HG02759 (cell line): ENCODE measurements at regions not wholly inside any gene's neighbourhood (a gene's known extent, or its start where the extent isn't known, plus 50 kb on each side); places are given as distances from the start of the nearest gene placed in this dataset.
A peak's percentile ranks its signal among the peaks of the same experiment; 100 is the strongest.

Source experiments
- ATAC-seq: cut with Tn5 transposase; IDR thresholded peaks from one replicate; pipeline ENCODE4 v1.9.1; 2021; ENCODE audit warnings: mild to moderate bottlenecking, moderate library complexity; ENCODE audit not compliant: unreplicated experiment

GRCh38 chr5:145708169-145708568, 127.0 kb downstream of the PRELID2 start:
- ATAC-seq, result no peak

DNA sequence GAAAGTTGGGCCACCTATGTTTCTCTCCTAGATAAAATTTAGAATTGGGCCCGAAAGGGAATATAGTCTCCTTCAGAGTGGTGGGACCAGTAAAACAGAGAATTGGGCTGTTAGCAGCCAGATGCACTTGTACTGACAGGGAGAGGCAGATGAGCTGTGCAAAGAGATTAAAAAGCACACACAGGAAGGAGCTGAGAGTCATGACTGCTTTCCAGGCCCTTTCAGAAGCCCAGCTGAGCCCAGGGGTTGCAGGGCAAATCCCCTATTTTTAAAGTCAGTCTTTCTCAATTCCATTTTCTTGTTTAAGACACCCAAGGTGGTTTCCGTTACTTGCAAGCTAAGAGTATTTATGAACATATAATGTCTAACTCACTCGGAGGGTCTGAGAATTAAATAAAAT, 130.4 kb downstream of the PRELID2 start:
- ATAC-seq, result no peak

GRCh38 chr5:145703856-145704255, 131.3 kb downstream of the PRELID2 start:
- ATAC-seq, result no peak

GRCh38 chr5:145701404-145701803, 133.7 kb downstream of the PRELID2 start:
- no peak for ATAC-seq

DNA sequence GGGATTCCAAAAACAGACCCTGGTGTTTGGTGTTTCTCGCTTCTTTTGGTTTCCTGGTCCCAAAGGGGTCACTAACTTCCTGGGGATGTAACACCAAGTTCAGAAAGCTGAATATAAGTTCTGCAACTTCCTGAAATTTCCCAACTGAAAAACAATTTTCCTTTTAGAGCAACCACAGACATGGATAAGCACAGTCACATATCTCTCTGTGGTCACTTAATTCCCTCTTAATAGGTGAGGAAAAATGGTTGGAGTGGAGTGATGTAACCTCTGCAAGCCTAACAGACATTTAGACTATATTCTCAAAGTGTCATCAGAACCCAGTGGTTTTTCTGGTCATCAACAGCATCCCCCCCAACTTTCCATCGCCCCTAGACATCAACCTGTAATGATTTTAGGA, 135.3 kb downstream of the PRELID2 start:
- no peak for ATAC-seq

- peak; percentile 84 for ATAC-seq
These were observed 137.7 kb downstream of the PRELID2 start for GRCh38 chr5:145697251-145697990.

DNA sequence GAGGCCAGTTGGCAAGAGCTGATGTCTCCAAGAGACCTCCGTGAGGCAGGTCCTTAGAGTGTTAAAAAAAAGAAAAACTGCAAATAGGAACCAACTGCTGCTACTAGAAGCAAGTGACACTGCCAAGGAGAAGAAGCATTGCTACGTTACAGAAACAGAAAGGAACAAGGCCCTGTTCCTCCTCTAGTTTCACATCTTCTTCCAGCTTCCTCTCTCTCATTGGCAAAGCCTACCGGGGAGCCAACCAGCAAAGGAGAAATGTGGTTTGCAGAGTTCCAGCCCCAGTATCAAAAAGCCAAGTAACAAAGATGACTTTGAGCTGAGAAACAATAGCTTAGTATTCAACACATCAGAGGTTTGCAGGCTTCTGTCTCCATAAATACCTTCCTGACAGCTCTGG, 145.9 kb downstream of the PRELID2 start:
- peak; percentile 87 for ATAC-seq

GRCh38 chr5:145687943-145688342, 147.2 kb downstream of the PRELID2 start:
- ATAC-seq, result no peak

- ATAC-seq, result no peak
These were observed 149.7 kb downstream of the PRELID2 start for GRCh38 chr5:145685417-145685816.

GRCh38 chr5:145683431-145683830, 151.7 kb downstream of the PRELID2 start:
- ATAC-seq, result no peak

GRCh38 chr5:145682197-145682899, 152.8 kb downstream of the PRELID2 start:
- no peak for ATAC-seq

DNA sequence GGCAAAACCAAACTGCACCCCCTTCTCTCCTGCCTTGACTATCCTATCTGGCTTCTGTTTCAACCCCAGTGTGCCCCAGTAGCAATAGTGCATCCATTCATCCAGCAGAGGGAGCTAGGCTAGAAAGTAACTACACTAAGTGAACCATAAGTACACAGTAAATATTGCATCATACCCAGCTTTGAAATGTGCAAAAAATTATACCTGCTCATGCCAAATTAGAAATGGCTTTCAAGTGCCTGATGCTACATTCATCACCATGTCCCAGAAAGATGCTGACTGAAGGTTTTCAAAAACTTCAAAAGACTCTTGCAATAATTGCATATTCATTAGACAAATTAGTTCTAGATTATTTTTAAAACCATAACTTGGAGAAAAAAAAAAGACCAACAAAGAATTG, 153.5 kb downstream of the PRELID2 start:
- ATAC-seq, result peak; percentile 99

- ATAC-seq, result no peak
These were observed 153.9 kb downstream of the PRELID2 start for GRCh38 chr5:145681216-145681615.

GRCh38 chr5:145680767-145681166, 154.4 kb downstream of the PRELID2 start:
- no peak for ATAC-seq

DNA sequence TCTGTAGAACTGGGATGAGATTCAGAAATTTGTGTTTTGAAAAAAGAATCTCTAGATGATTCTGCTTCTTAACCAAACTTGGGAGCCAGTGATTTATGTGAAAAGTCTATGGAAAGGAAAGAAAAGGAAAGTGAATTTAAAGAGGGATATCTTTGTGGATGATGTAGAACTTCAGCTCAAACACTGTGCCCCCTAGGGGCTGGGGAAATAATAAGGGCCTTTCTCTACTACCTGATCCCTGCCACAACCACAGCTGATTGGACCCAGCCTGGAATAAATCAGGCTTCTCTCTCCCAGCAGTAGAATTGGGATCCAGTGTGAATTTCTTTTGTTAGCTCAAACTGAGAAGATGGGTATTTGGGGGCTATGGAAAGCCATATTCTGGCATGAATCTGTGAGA, 155.0 kb downstream of the PRELID2 start:
- no peak for ATAC-seq

- no peak for ATAC-seq
These were observed 156.9 kb downstream of the PRELID2 start for GRCh38 chr5:145678255-145678654.

DNA sequence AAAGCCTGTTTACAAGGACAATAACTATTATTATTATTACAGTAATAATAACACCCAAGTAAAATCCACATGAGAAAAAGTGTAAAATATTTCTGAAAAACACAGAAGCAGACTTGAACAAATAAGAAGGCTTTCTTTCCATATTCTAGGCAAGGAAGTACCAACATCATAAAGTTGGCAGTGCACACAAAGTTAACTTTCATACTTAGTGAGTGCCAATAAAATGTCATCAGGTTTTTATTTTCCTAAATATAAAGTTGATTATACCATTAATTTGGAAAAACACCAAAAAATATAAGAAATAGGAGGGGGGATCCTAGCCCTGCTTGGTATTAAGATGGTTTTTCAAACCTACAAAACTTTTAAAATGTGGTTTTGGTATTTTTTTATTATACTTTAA, 161.4 kb downstream of the PRELID2 start:
- ATAC-seq, result no peak

DNA sequence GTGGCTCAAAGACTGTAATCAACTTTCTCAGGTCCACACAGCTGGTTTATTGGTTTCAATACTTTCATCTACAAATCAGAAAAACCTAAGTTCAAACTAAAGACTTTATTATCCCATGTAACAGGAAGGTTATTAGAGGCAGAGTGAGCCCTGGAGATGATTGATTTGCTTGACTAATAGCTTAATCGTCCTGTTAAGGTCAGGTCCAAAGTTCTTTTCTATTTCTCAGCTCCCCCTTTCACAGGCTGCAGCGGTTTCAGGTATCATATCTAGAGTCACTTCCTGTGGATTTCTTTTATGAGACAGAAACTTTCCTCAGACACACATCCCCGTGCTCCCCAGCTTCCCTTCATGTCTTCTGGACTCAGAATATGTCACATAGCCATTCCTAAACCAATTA, 166.4 kb downstream of the PRELID2 start:
- ATAC-seq, result no peak

DNA sequence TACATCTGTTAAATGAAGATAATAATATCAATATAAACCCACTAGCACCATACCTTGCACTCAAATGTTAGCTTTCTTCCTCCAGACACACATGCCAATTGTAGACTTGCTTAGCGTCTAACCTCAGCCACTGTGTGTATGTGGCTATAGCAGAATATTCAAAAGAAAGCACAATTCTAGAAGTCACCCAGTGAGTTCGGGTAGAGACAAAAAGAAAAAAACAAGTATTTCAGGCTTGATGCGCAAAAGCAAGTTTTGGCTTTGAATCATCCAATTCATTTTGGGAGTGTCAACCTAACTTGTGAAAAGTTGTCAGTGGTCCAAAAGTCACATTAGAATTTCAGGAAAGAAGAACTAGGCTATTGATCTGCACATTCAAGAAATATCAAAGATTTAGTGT, 167.4 kb downstream of the PRELID2 start:
- no peak for ATAC-seq

- ATAC-seq, result no peak
These were observed 168.6 kb downstream of the PRELID2 start for GRCh38 chr5:145666591-145666990.

GRCh38 chr5:145661737-145662485, 173.2 kb downstream of the PRELID2 start:
- no peak for ATAC-seq
